Thymus (tissue), 11 donors: ENCODE measurements at regions not wholly inside any gene's neighbourhood (a gene's known extent, or its start where the extent isn't known, plus 50 kb on each side); places are given as distances from the start of the nearest gene placed in this dataset.

ENCODE experiments used
- DNase-seq, 9 donors: peaks; one replicate each; pipeline ENCODE4 v3.0.0-alpha.2; 2013; ENCODE audit warnings: low spot score in 9 of 9, low read depth in 6 of 9, missing footprints in 1 of 9
- H3K27ac ChIP-seq, 2 donors: one replicate each; pipeline ENCODE4 v1.5.1; 2013; ENCODE audit warnings: control low read depth in 1 of 2, low read depth in 1 of 2, low read length in 1 of 2, mild to moderate bottlenecking in 1 of 2, moderate library complexity in 1 of 2
- H3K27me3 ChIP-seq, 2 donors: one replicate each; pipeline ENCODE4 v1.5.1; 2013; ENCODE audit warnings: low read length in 1 of 2; ENCODE audit not compliant: control insufficient read depth in 2 of 2, insufficient read depth in 1 of 2
- H3K36me3 ChIP-seq, 2 donors: one replicate each; pipeline ENCODE4 v1.5.1; 2013; ENCODE audit warnings: low read length in 1 of 2, mild to moderate bottlenecking in 1 of 2, moderate library complexity in 1 of 2; ENCODE audit not compliant: control insufficient read depth in 2 of 2, insufficient read depth in 2 of 2
- H3K4me1 ChIP-seq, 2 donors: one replicate each; pipeline ENCODE4 v1.5.1; 2013; ENCODE audit warnings: low read length in 2 of 2; ENCODE audit not compliant: control insufficient read depth in 2 of 2, insufficient read depth in 2 of 2
- H3K4me3 ChIP-seq, 2 donors: one replicate each; pipeline ENCODE4 v1.5.1; 2013; ENCODE audit warnings: low read length in 2 of 2, control low read depth in 1 of 2, mild to moderate bottlenecking in 1 of 2
- H3K9me3 ChIP-seq, 2 donors: one replicate each; pipeline ENCODE4 v1.5.1; 2013; ENCODE audit warnings: low read length in 1 of 2, mild to moderate bottlenecking in 1 of 2; ENCODE audit not compliant: control insufficient read depth in 2 of 2, insufficient read depth in 1 of 2
- WGBS: extraction: QIAGEN DNeasy Blood & Tissue Kit; methylation state at CpG from one replicate; pipeline ENCODE4 v1.1.7; 2013; 5-methylcytosine and 5-hydroxymethylcytosine counted together
- donor health status: healthy.

GRCh38 chr9:79237861-79238260 is 333.9 kb upstream of the TLE4 start:
- no peak for DNase-seq
- Histone ChIP-seq H3K4me3 (no peak overlapping the region), H3K27ac (no peak overlapping the region), H3K9me3 (no peaks in the 10 kb centered on the region), H3K4me1 (no peaks in the 10 kb centered on the region), H3K36me3 (no peaks in the 10 kb centered on the region), H3K27me3 (no peaks in the 10 kb centered on the region)
- 77% methylated on average over 1 of the region's 1 CpG for WGBS

- WGBS, result 95% methylated on average over 3 of the region's 3 CpGs
- H3K36me3 ChIP-seq, result no peaks in the 10 kb centered on the region
These were observed 331.0 kb upstream of the TLE4 start for GRCh38 chr9:79240774-79241173.

GRCh38 chr9:79242489-79242888 is 329.3 kb upstream of the TLE4 start:
- Histone ChIP-seq H3K4me1 (no peaks in the 10 kb centered on the region), H3K36me3 (no peaks in the 10 kb centered on the region), H3K27ac (no peak overlapping the region), H3K4me3 (no peak overlapping the region), H3K27me3 (no peaks in the 10 kb centered on the region), H3K9me3 (no peaks in the 10 kb centered on the region)
- WGBS, result 89% methylated on average over 2 of the region's 2 CpGs
- DNase-seq, result no peak

More at GRCh38 chr9:79240774-79241173, 331.0 kb upstream of the TLE4 start:
- H3K27ac ChIP-seq, result no peak overlapping the region
- DNase-seq, result no peak
- no peaks in the 10 kb centered on the region for H3K4me1 ChIP-seq
- H3K9me3 ChIP-seq, result no peaks in the 10 kb centered on the region
- no peaks in the 10 kb centered on the region for H3K27me3 ChIP-seq
- H3K4me3 ChIP-seq, result no peak overlapping the region

- H3K36me3 ChIP-seq, result no peaks in the 10 kb centered on the region
These were observed 325.6 kb upstream of the TLE4 start for GRCh38 chr9:79246170-79246569.

GRCh38 chr9:79247021-79247420 is 324.7 kb upstream of the TLE4 start:
- Histone ChIP-seq H3K36me3 (no peaks in the 10 kb centered on the region), H3K27me3 (no peaks in the 10 kb centered on the region), H3K27ac (no peak overlapping the region), H3K4me1 (no peaks in the 10 kb centered on the region), H3K4me3 (no peak overlapping the region), H3K9me3 (no peaks in the 10 kb centered on the region)
- no peak for DNase-seq

More at GRCh38 chr9:79246170-79246569, 325.6 kb upstream of the TLE4 start:
- H3K27me3 ChIP-seq, result no peaks in the 10 kb centered on the region
- H3K4me1 ChIP-seq, result no peaks in the 10 kb centered on the region
- no peak overlapping the region for H3K4me3 ChIP-seq
- WGBS, result 100% methylated on average over 1 of the region's 1 CpG
- no peak overlapping the region for H3K27ac ChIP-seq
- no peak for DNase-seq
- H3K9me3 ChIP-seq, result no peaks in the 10 kb centered on the region

- no peak overlapping the region for H3K27ac ChIP-seq
- no peaks in the 10 kb centered on the region for H3K36me3 ChIP-seq
- 85% methylated on average over 1 of the region's 1 CpG for WGBS
- peaks cover 0 to 4% of the 10 kb centered on the region in 2 donors for H3K27me3 ChIP-seq
- no peaks in the 10 kb centered on the region for H3K4me1 ChIP-seq
- H3K4me3 ChIP-seq, result no peak overlapping the region
- no peaks in the 10 kb centered on the region for H3K9me3 ChIP-seq
- DNase-seq, result no peak
These were observed 321.0 kb upstream of the TLE4 start for GRCh38 chr9:79250806-79251205.

GRCh38 chr9:79254900-79255650 is 316.7 kb upstream of the TLE4 start:
- Histone ChIP-seq H3K4me3 (no peak overlapping the region), H3K4me1 (no peaks in the 10 kb centered on the region), H3K36me3 (no peaks in the 10 kb centered on the region), H3K27ac (no peak overlapping the region), H3K9me3 (no peaks in the 10 kb centered on the region), H3K27me3 (peaks cover 0 to 24% of the 10 kb centered on the region in 2 donors)
- 95% methylated on average over 8 of the region's 8 CpGs for WGBS
- no peak for DNase-seq

- no peak for DNase-seq
- H3K27me3 ChIP-seq, result peaks cover 0 to 24% of the 10 kb centered on the region in 2 donors
These were observed 316.0 kb upstream of the TLE4 start for GRCh38 chr9:79255651-79256260.

GRCh38 chr9:79256691-79257213 is 315.0 kb upstream of the TLE4 start:
- Histone ChIP-seq H3K4me3 (no peak overlapping the region), H3K27ac (no peak overlapping the region), H3K27me3 (peaks cover 0 to 24% of the 10 kb centered on the region in 2 donors), H3K9me3 (no peaks in the 10 kb centered on the region), H3K36me3 (no peaks in the 10 kb centered on the region), H3K4me1 (no peaks in the 10 kb centered on the region)
- DNase-seq, result no peak
- WGBS, result 51% methylated on average over 15 of the region's 15 CpGs

More at GRCh38 chr9:79255651-79256260, 316.0 kb upstream of the TLE4 start:
- 93% methylated on average over 10 of the region's 10 CpGs for WGBS
- Histone ChIP-seq H3K36me3 (no peaks in the 10 kb centered on the region), H3K4me3 (no peak overlapping the region), H3K4me1 (no peaks in the 10 kb centered on the region), H3K27ac (no peak overlapping the region), H3K9me3 (no peaks in the 10 kb centered on the region)
